ENCODE measurements at regions not wholly inside any gene's neighbourhood (a gene's known extent, or its start where the extent isn't known, plus 50 kb on each side); places are given as distances from the start of the nearest gene placed in this dataset.

DNA sequence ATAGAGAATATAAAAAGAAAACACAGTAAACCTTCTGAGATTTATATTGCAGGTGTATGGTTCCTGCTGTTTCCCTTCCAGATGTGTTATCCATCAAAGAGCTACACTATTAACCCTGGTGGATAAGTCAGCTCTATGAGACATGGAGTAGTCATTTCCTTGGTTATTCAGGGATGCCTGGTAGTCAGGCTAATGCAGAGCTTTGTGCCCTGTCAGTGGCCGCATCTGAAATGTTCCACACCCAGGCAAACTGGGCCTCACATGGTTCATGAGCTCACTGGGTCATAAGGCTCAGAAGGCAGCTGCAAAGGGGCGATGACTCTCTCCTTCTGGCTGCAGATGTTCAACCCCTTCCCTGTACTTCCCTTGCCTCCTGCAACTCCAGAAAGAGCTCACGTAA lies 473.6 kb downstream of the EPHA7 start:
- FAIRE-seq, result no peak
- no peak overlapping the region for H2AFZ ChIP-seq (ENCODE audit: low read length)
- TF ChIP-seq SUZ12 (IDR thresholded peaks at IDR 0.05; ENCODE audit: low read length) (no peak), KDM1A (IDR thresholded peaks at IDR 0.05; ENCODE audit: borderline replicate concordance, low read length) (no peak), RBBP5 (IDR thresholded peaks at IDR 0.05; ENCODE audit: borderline replicate concordance, low read depth, low read length) (no peak), SRF (IDR thresholded peaks at IDR 0.05; ENCODE audit: low read depth, low read length) (no peak), SIN3A (conservative IDR thresholded peaks at IDR 0.05 in 1 of 2, IDR thresholded peaks at IDR 0.05 in 1 of 2; ENCODE audit: low read depth in 1 of 2, low read length in 2 of 2) (no peak), MAX (IDR thresholded peaks at IDR 0.05) (no peak), HDAC6 (IDR thresholded peaks at IDR 0.05; ENCODE audit: low read depth, low read length) (no peak), MAFK (IDR thresholded peaks at IDR 0.05; ENCODE audit: low read depth, low read length) (no peak), TCF12 (IDR thresholded peaks at IDR 0.05; ENCODE audit: low read depth, low read length) (no peak), CEBPB (IDR thresholded peaks at IDR 0.05; ENCODE audit: low read depth, low read length) (no peak), BRCA1 (IDR thresholded peaks at IDR 0.05; ENCODE audit: low read depth, low read length) (no peak), KDM4A (IDR thresholded peaks at IDR 0.05; ENCODE audit: low read depth, low read length, severe bottlenecking) (no peak)
- TF ChIP-seq, protein P1, sequence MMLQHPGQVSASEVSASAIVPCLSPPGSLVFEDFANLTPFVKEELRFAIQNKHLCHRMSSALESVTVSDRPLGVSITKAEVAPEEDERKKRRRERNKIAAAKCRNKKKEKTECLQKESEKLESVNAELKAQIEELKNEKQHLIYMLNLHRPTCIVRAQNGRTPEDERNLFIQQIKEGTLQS (IDR thresholded peaks at IDR 0.05; ENCODE audit: insufficient read depth, low read depth, low read length), result no peak

More for the DNA sequence above, 473.6 kb downstream of the EPHA7 start:
- ChIA-PET POLR2A (ENCODE audit: partially characterized antibody) (no interaction called here), CTCF (ENCODE audit: partially characterized antibody) (interaction anchor here (0.6 kb wide), 1 partner anchor 735 kb away, joined by 3 read pairs; no protein-coding TSS in a partner anchor)
- no peak overlapping the region for H3K27ac ChIP-seq (ENCODE audit: low read depth, low read length)
- H2BK20ac ChIP-seq (ENCODE audit: low read length), result no peak overlapping the region
- no peak overlapping the region for H2BK5ac ChIP-seq (ENCODE audit: low read depth, low read length)
- H2AK5ac ChIP-seq (ENCODE audit: low read depth, low read length), result no peak overlapping the region
- no peak overlapping the region for H2BK12ac ChIP-seq (ENCODE audit: low read depth, low read length)
- no peak overlapping the region for H3K56ac ChIP-seq (replicated peaks; ENCODE audit: insufficient read length, low read depth, low read length)
- H3K36me3 ChIP-seq (ENCODE audit: control insufficient read depth in 2 of 4, insufficient read depth in 4 of 4, low read length in 3 of 4), result no peaks in the 10 kb centered on the region
- no peaks in the 10 kb centered on the region for H3K4me1 ChIP-seq (replicated peaks in 1 of 4; ENCODE audit: control insufficient read depth in 3 of 4, insufficient read depth in 4 of 4, low read length in 3 of 4)
- no peak overlapping the region for H3K14ac ChIP-seq (ENCODE audit: insufficient read length)
- no peak overlapping the region for H4K8ac ChIP-seq (ENCODE audit: extremely low read depth, insufficient read depth, low read length)
- H3K9ac ChIP-seq (replicated peaks in 1 of 4; ENCODE audit: extremely low read depth in 1 of 4, low read depth in 3 of 4, low read length in 3 of 4), result no peak overlapping the region
- H2BK15ac ChIP-seq (ENCODE audit: low read length), result no peak overlapping the region
- H3K9me3 ChIP-seq (ENCODE audit: insufficient read depth in 2 of 2, low read depth in 1 of 2, low read length in 1 of 2), result no peaks in the 10 kb centered on the region
- H3K27me3 ChIP-seq (replicated peaks in 1 of 4; ENCODE audit: control insufficient read depth in 3 of 4, extremely low read depth in 1 of 4, insufficient read depth in 3 of 4, low read length in 3 of 4), result no peaks in the 10 kb centered on the region
- no peak overlapping the region for H4K91ac ChIP-seq (replicated peaks; ENCODE audit: insufficient read length, low read length)
- H3K23me2 ChIP-seq (ENCODE audit: low read depth, low read length), result no peaks in the 10 kb centered on the region
- 95% methylated on average over 3 of the region's 3 CpGs; no CpG with 5 or more reads in 1 of the 2 experiments for whole genome bisulfite sequencing, 2 experiments (ENCODE audit: extremely low coverage in 1 of 2, insufficient coverage in 1 of 2, insufficient read length in 1 of 2, insufficient replicate concordance in 2 of 2, low coverage in 1 of 2, low lambda C conversion rate in 2 of 2, missing lambda C conversion rate in 1 of 2)
- H3K4ac ChIP-seq (replicated peaks; ENCODE audit: insufficient read length, low read depth, low read length), result no peak overlapping the region
- no peak overlapping the region for H2BK120ac ChIP-seq (replicated peaks; ENCODE audit: low read depth, low read length)
- no peaks in the 10 kb centered on the region for H3K79me2 ChIP-seq (ENCODE audit: control insufficient read depth in 1 of 2, insufficient read depth in 2 of 2, low read length in 2 of 2)
- H3K4me3 ChIP-seq (ENCODE audit: extremely low read depth in 1 of 4, insufficient read depth in 2 of 4, low read depth in 3 of 4, low read length in 4 of 4), result no peak overlapping the region
- DNase-seq (ENCODE audit: low read depth in 1 of 2, low spot score in 2 of 2), result no peak
- no peak overlapping the region for H4K5ac ChIP-seq (ENCODE audit: insufficient read length, low read depth, low read length)
- no peak overlapping the region for H3K23ac ChIP-seq (ENCODE audit: insufficient read length)
- no peaks in the 10 kb centered on the region for H4K20me1 ChIP-seq (replicated peaks in 1 of 2; ENCODE audit: control insufficient read depth in 1 of 2, insufficient read depth in 2 of 2, low read length in 2 of 2)
- no peaks in the 10 kb centered on the region for H3K79me1 ChIP-seq (ENCODE audit: low read depth, low read length)
- H3K4me2 ChIP-seq (ENCODE audit: insufficient read depth in 1 of 2, low read depth in 2 of 2, low read length in 2 of 2), result no peak overlapping the region
- H3K18ac ChIP-seq (ENCODE audit: extremely low read depth, low read length), result no peak overlapping the region

Measured in H1 (cell line).